Right lobe of liver (tissue), 6 donors: ENCODE measurements at regions not wholly inside any gene's neighbourhood (a gene's known extent, or its start where the extent isn't known, plus 50 kb on each side); places are given as distances from the start of the nearest gene placed in this dataset.
"Not testable (repeated sequence)": the region's sequence is repeated elsewhere in the genome, so short reads cannot be mapped to it uniquely, and the experiment has no call there.

Experiments used
- ATAC-seq, 4 donors: fragments of 200-7000 bp; cut with Tn5 transposase; one replicate each; pipeline ENCODE4 v1.9.1; 2020; ENCODE audit warnings: mild to moderate bottlenecking in 4 of 4, moderate library complexity in 4 of 4
- DNase-seq, 3 donors: peaks; one replicate each; pipeline ENCODE4 v3.0.0-alpha.2; 2020
- H3K27ac ChIP-seq, 3 donors: fragments of 200-600 bp; one replicate each; pipeline ENCODE4 v1.8.0; 2022
- H3K27me3 ChIP-seq, 2 donors: fragments of 200-600 bp; one replicate each; pipeline ENCODE4 v1.8.0; 2022
- H3K36me3 ChIP-seq, 4 donors: fragments of 200-600 bp; sonication (generic) in 1 of 4; one replicate each; pipeline versions ENCODE4 v1.5.1 to v1.8.0; 2017 to 2022; ENCODE audit warnings: control low read depth in 1 of 4
- H3K4me1 ChIP-seq, 4 donors: fragments of 200-600 bp; sonication (generic) in 1 of 4; one replicate each; pipeline versions ENCODE4 v1.5.1 to v1.8.0; 2017 to 2022; ENCODE audit warnings: control low read depth in 1 of 4
- H3K4me3 ChIP-seq, 3 donors: fragments of 200-600 bp; one replicate each; pipeline ENCODE4 v1.8.0; 2022
- H3K9me3 ChIP-seq, 4 donors: fragments of 200-600 bp; sonication (generic) in 1 of 4; one replicate each; pipeline versions ENCODE4 v1.5.1 to v1.8.0; 2017 to 2022; ENCODE audit warnings: control low read depth in 1 of 4
- CTCF ChIP-seq, 4 donors: fragments of 200-600 bp in 3 of 4; fragments of 450-650 bp in 1 of 4; IDR thresholded peaks; one replicate each; pipeline versions ENCODE4 v1.5.1 to v1.8.0; 2016 to 2022; ENCODE audit warnings: antibody characterized with exemption in 4 of 4, mild to moderate bottlenecking in 2 of 4
- POLR2A ChIP-seq: fragments of 450-650 bp; IDR thresholded peaks from one replicate; pipeline ENCODE4 v1.6.1; 2017; ENCODE audit warnings: antibody characterized with exemption, mild to moderate bottlenecking
- WGBS: methylation state at CpG from one replicate; pipeline ENCODE4 v1.1.6; 2018; ENCODE audit warnings: low coverage, low lambda C conversion rate; ENCODE audit not compliant: insufficient coverage; ENCODE audit errors: missing lambda C conversion rate; 5-methylcytosine and 5-hydroxymethylcytosine counted together
- intact Hi-C, 2 donors: fragments of 100-400 bp; cut with DNase I; formaldehyde crosslinking; loops; one replicate each; pipeline versions ENCODE4 v1.11.2 to v1.14.1; 2022
- donor health status: DM: no; HTN: yes; CAD: no.
- donor health status: DM: no; HTN: no; CAD: no.
- donor health status: DM: no; HTN: no; CAD: no.
- donor health status: DM: no; HTN: yes; CAD: no.
- donor health status: DM: no; HTN: yes; CAD: no.

GRCh38 chr17:20721171-20721570, 141.6 kb downstream of the CDRT15L2 start:
- WGBS = 46% methylated on average over 5 of the region's 5 CpGs
- no peaks in the 10 kb centered on the region for H3K9me3 ChIP-seq
- no peak overlapping the region for H3K27ac ChIP-seq
- H3K36me3 ChIP-seq = no peaks in the 10 kb centered on the region
- H3K27me3 ChIP-seq = no peaks in the 10 kb centered on the region
- no peak overlapping the region for H3K4me3 ChIP-seq
- no peaks in the 10 kb centered on the region for H3K4me1 ChIP-seq
- TF ChIP-seq CTCF (IDR thresholded peaks at IDR 0.05) = no peak
- TF ChIP-seq POLR2A = no peak
- no peak for ATAC-seq
- intact Hi-C loops = no loop called here
- DNase-seq = no peak

GRCh38 chr17:20724391-20724790, 144.9 kb downstream of the CDRT15L2 start:
- H3K36me3 ChIP-seq, DNase-seq, H3K4me3 ChIP-seq, intact Hi-C loops, H3K4me1 ChIP-seq, ATAC-seq, H3K9me3 ChIP-seq, H3K27ac ChIP-seq, H3K27me3 ChIP-seq: not testable (repeated sequence)
- WGBS = 50% methylated on average over 1 of the region's 1 CpG

- intact Hi-C loops, H3K27me3 ChIP-seq, H3K36me3 ChIP-seq, H3K9me3 ChIP-seq, DNase-seq, H3K4me3 ChIP-seq, H3K27ac ChIP-seq, ATAC-seq, H3K4me1 ChIP-seq: not testable (repeated sequence)
- 50% methylated on average over 7 of the region's 7 CpGs for WGBS
Measured at GRCh38 chr17:20727201-20727600, 147.7 kb downstream of the CDRT15L2 start.

- no peak for DNase-seq
- no peak overlapping the region for H3K4me3 ChIP-seq
- ATAC-seq = no peak
- intact Hi-C loops = no loop called here
- H3K27ac ChIP-seq = no peak overlapping the region
- H3K36me3 ChIP-seq = no peaks in the 10 kb centered on the region
- no peaks in the 10 kb centered on the region for H3K4me1 ChIP-seq
- no peaks in the 10 kb centered on the region for H3K9me3 ChIP-seq
- TF ChIP-seq POLR2A = no peak
- no peak for TF ChIP-seq CTCF (IDR thresholded peaks at IDR 0.05)
- no peaks in the 10 kb centered on the region for H3K27me3 ChIP-seq
- WGBS = 68% methylated on average over 1 of the region's 1 CpG
Measured at GRCh38 chr17:20728181-20728580, 148.7 kb downstream of the CDRT15L2 start.

GRCh38 chr17:20731131-20731530, 151.6 kb downstream of the CDRT15L2 start:
- H3K27me3 ChIP-seq, H3K36me3 ChIP-seq, DNase-seq, H3K4me3 ChIP-seq, H3K27ac ChIP-seq, intact Hi-C loops, H3K4me1 ChIP-seq, H3K9me3 ChIP-seq, ATAC-seq: not testable (repeated sequence)
- WGBS = 63% methylated on average over 6 of the region's 6 CpGs

- TF ChIP-seq POLR2A (no peak), CTCF (IDR thresholded peaks at IDR 0.05) (no peak)
- ATAC-seq (no peak), DNase-seq (no peak)
- Histone ChIP-seq H3K4me3 (no peak overlapping the region), H3K27ac (no peak overlapping the region), H3K27me3 (no peaks in the 10 kb centered on the region), H3K9me3 (no peaks in the 10 kb centered on the region), H3K4me1 (no peaks in the 10 kb centered on the region), H3K36me3 (no peaks in the 10 kb centered on the region)
- 81% methylated on average over 13 of the region's 13 CpGs for WGBS
- intact Hi-C loops = no loop called here
Measured at GRCh38 chr17:20733923-20734322, 154.4 kb downstream of the CDRT15L2 start.
